ENCODE measurements at regions not wholly inside any gene's neighbourhood (a gene's known extent, or its start where the extent isn't known, plus 50 kb on each side); places are given as distances from the start of the nearest gene placed in this dataset.
A peak's percentile ranks its signal among the peaks of the same experiment; 100 is the strongest.

GRCh38 chr3:72665103-72665502 is 183.1 kb downstream of the SHQ1 start:
- TF ChIP-seq, protein P1, sequence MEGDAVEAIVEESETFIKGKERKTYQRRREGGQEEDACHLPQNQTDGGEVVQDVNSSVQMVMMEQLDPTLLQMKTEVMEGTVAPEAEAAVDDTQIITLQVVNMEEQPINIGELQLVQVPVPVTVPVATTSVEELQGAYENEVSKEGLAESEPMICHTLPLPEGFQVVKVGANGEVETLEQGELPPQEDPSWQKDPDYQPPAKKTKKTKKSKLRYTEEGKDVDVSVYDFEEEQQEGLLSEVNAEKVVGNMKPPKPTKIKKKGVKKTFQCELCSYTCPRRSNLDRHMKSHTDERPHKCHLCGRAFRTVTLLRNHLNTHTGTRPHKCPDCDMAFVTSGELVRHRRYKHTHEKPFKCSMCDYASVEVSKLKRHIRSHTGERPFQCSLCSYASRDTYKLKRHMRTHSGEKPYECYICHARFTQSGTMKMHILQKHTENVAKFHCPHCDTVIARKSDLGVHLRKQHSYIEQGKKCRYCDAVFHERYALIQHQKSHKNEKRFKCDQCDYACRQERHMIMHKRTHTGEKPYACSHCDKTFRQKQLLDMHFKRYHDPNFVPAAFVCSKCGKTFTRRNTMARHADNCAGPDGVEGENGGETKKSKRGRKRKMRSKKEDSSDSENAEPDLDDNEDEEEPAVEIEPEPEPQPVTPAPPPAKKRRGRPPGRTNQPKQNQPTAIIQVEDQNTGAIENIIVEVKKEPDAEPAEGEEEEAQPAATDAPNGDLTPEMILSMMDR (IDR thresholded peaks at IDR 0.05; ENCODE audit: poor library complexity) = no peak
- TF ChIP-seq EZH2 (IDR thresholded peaks at IDR 0.05; ENCODE audit: borderline replicate concordance) = no peak
- TF ChIP-seq EZH2phosphoT487 (IDR thresholded peaks at IDR 0.05; ENCODE audit: low read depth, severe bottlenecking, unreplicated experiment) = no peak
- no peaks in the 10 kb centered on the region for H3K36me3 ChIP-seq (replicated peaks; ENCODE audit: insufficient read depth, low read depth)
- H3K27ac ChIP-seq = no peak overlapping the region
- H3K4me1 ChIP-seq (ENCODE audit: insufficient read depth) = peaks cover 5% of the 10 kb centered on the region
- H3K9me2 ChIP-seq (replicated peaks; ENCODE audit: insufficient read depth) = no peaks in the 10 kb centered on the region
- H3K4me3 ChIP-seq = no peak overlapping the region
- no peaks in the 10 kb centered on the region for H3K79me2 ChIP-seq
- H4K20me1 ChIP-seq (ENCODE audit: insufficient read depth, poor library complexity, severe bottlenecking) = no peaks in the 10 kb centered on the region
- WGBS (ENCODE audit: low lambda C conversion rate, missing lambda C conversion rate) = 91% methylated on average over 4 of the region's 4 CpGs
- H3K4me2 ChIP-seq = no peak overlapping the region
- H3K27me3 ChIP-seq = no peaks in the 10 kb centered on the region
- no peaks in the 10 kb centered on the region for H3K9me3 ChIP-seq (ENCODE audit: low read depth)
- DNase-seq (ENCODE audit: low spot score) = no peak
- no peak overlapping the region for H2AFZ ChIP-seq

DNA sequence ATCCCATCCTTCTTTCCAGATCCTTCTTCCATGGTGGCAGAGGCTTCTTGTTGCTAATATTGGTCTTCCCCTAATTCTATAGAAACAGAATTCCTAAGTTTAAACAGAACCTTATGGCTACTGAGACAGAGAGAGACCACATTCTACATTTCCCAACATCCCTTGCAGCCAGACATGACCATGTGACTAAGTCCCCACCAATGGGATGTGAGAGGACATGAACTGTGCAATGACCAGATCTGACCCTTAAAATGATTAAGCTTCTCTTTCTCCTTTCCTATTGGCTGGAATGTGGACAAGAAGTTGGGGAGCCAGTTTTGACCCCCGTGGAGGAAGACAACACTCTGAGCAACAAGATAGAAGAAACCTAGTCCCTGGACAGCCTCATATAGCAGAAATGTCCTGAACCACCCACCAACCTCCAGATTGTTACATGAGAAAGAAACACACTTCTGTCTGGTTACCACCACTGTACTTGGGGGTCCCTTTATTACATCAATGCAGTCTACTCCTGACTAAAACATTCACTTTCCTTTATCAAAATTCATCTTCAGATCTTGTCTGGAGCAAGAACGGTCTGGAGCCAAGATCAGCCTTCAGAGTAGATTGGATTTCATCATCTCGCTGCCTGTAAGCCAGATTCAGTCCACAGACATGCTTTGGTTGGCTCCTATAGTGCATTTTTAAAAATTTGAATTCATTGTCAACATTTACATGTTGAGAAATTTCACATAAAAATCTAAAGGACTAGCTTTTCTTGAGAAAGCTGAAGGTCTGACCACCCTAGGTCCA is 183.9 kb downstream of the SHQ1 start:
- no peaks in the 10 kb centered on the region for H4K20me1 ChIP-seq (ENCODE audit: insufficient read depth, poor library complexity, severe bottlenecking)
- H3K4me2 ChIP-seq = no peak overlapping the region
- no peaks in the 10 kb centered on the region for H3K27me3 ChIP-seq
- no peaks in the 10 kb centered on the region for H3K9me2 ChIP-seq (replicated peaks; ENCODE audit: insufficient read depth)
- TF ChIP-seq EZH2 (IDR thresholded peaks at IDR 0.05; ENCODE audit: borderline replicate concordance) (no peak), EZH2phosphoT487 (IDR thresholded peaks at IDR 0.05; ENCODE audit: low read depth, severe bottlenecking, unreplicated experiment) (no peak)
- TF ChIP-seq, protein P1 (IDR thresholded peaks at IDR 0.05; ENCODE audit: poor library complexity) = no peak
- H3K79me2 ChIP-seq = no peaks in the 10 kb centered on the region
- DNase-seq (ENCODE audit: low spot score) = no peak
- H3K36me3 ChIP-seq (replicated peaks; ENCODE audit: insufficient read depth, low read depth) = no peaks in the 10 kb centered on the region
- WGBS (ENCODE audit: low lambda C conversion rate, missing lambda C conversion rate) = 84% methylated on average over 3 of the region's 3 CpGs
- H3K4me1 ChIP-seq (ENCODE audit: insufficient read depth) = peaks cover 5% of the 10 kb centered on the region
- no peaks in the 10 kb centered on the region for H3K9me3 ChIP-seq (ENCODE audit: low read depth)
- H3K27ac ChIP-seq = no peak overlapping the region
- no peak overlapping the region for H3K4me3 ChIP-seq
- H2AFZ ChIP-seq = no peak overlapping the region

DNA sequence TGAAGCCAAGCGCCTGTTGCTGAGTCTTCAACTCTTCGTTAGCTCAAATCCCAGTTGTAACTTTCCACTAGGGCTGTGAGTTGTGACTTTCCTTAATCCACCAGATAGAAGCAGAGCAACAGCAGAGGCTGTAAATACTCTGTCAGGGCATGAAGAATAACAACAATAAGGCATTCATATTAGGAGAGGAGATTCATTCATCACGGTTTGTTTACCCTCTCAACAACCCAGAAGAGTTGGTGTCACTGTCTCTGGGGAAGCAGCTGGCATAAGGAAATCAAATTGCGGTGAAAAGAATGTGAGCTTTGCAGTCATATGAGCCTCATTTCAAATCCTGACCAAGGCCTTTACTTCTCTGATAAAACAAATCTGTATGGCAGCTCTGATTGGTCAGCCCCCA is 184.8 kb downstream of the SHQ1 start:
- Histone ChIP-seq H3K27me3 (no peaks in the 10 kb centered on the region), H4K20me1 (ENCODE audit: insufficient read depth, poor library complexity, severe bottlenecking) (no peaks in the 10 kb centered on the region), H3K9me2 (replicated peaks; ENCODE audit: insufficient read depth) (no peaks in the 10 kb centered on the region), H3K4me3 (no peak overlapping the region), H2AFZ (no peak overlapping the region), H3K79me2 (no peaks in the 10 kb centered on the region), H3K4me1 (ENCODE audit: insufficient read depth) (peaks cover 5% of the 10 kb centered on the region), H3K9me3 (ENCODE audit: low read depth) (no peaks in the 10 kb centered on the region), H3K27ac (peak overlapping the region; percentile 30), H3K36me3 (replicated peaks; ENCODE audit: insufficient read depth, low read depth) (no peaks in the 10 kb centered on the region), H3K4me2 (no peak overlapping the region)
- DNase-seq (ENCODE audit: low spot score) = no peak
- TF ChIP-seq EZH2phosphoT487 (IDR thresholded peaks at IDR 0.05; ENCODE audit: low read depth, severe bottlenecking, unreplicated experiment) = no peak
- no peak for TF ChIP-seq EZH2 (IDR thresholded peaks at IDR 0.05; ENCODE audit: borderline replicate concordance)
- TF ChIP-seq, protein P1 (IDR thresholded peaks at IDR 0.05; ENCODE audit: poor library complexity) = no peak
- WGBS (ENCODE audit: low lambda C conversion rate, missing lambda C conversion rate) = 66% methylated on average over 4 of the region's 4 CpGs

Data from hepatocyte (in vitro differentiated cells).